GM23338 (cell line): ENCODE measurements at regions not wholly inside any gene's neighbourhood (a gene's known extent, or its start where the extent isn't known, plus 50 kb on each side); places are given as distances from the start of the nearest gene placed in this dataset.

Source experiments
- ATAC-seq: fragments of 200-7000 bp; cut with Tn5 transposase; 3 replicates; pipeline ENCODE4 v1.9.1; 2020
- DNase-seq: peaks from one replicate; pipeline ENCODE4 v3.0.0-alpha.2; 2015; ENCODE audit warnings: low spot score
- H2AFZ ChIP-seq: fragments of 200-600 bp; sonication (generic); 2 replicates; pipeline ENCODE4 v1.8.0; 2016; ENCODE audit warnings: antibody characterized with exemption, mild to moderate bottlenecking, moderate library complexity
- H3F3A ChIP-seq: fragments of 200-600 bp; sonication (generic); replicated peaks from 2 replicates; pipeline ENCODE4 v1.8.0; 2017; ENCODE audit warnings: antibody characterized with exemption, mixed run types, low read depth
- H3K27ac ChIP-seq: fragments of 200-600 bp; sonication (generic); 2 replicates; pipeline ENCODE4 v1.6.1; 2016; ENCODE audit warnings: low read depth
- H3K27me3 ChIP-seq: fragments of 200-600 bp; sonication (generic); 2 replicates; pipeline ENCODE4 v1.8.0; 2016; ENCODE audit warnings: mild to moderate bottlenecking, mixed run types, moderate library complexity; ENCODE audit not compliant: insufficient read depth
- H3K36me3 ChIP-seq: fragments of 200-600 bp; sonication (generic); 2 replicates; pipeline ENCODE4 v1.8.0; 2016; ENCODE audit warnings: mild to moderate bottlenecking; ENCODE audit not compliant: insufficient read depth
- H3K4me1 ChIP-seq: fragments of 200-600 bp; sonication (generic); 2 replicates; pipeline ENCODE4 v1.8.0; 2016; ENCODE audit warnings: mild to moderate bottlenecking, moderate library complexity; ENCODE audit not compliant: insufficient read depth
- H3K4me2 ChIP-seq: fragments of 200-600 bp; sonication (generic); 2 replicates; pipeline ENCODE4 v1.7.1; 2017; ENCODE audit warnings: mixed run types
- H3K4me3 ChIP-seq: fragments of 200-600 bp; sonication (generic); 2 replicates; pipeline ENCODE4 v1.6.1; 2016; ENCODE audit warnings: mixed run types
- H3K79me2 ChIP-seq: fragments of 200-600 bp; sonication (generic); replicated peaks from 2 replicates; pipeline ENCODE4 v1.8.0; 2017; ENCODE audit warnings: mild to moderate bottlenecking; ENCODE audit not compliant: insufficient read depth
- H3K9me2 ChIP-seq: fragments of 200-600 bp; sonication (generic); 2 replicates; pipeline ENCODE4 v1.8.0; 2017; ENCODE audit not compliant: insufficient read depth
- H4K20me1 ChIP-seq: fragments of 200-600 bp; sonication (generic); replicated peaks from 2 replicates; pipeline ENCODE4 v1.8.0; 2017; ENCODE audit warnings: mild to moderate bottlenecking; ENCODE audit not compliant: insufficient read depth
- H3K27ac Mint-ChIP-seq: 2 replicates; pipeline ENCODE4 v1.8.0; 2020; ENCODE audit warnings: inconsistent platforms, mild to moderate bottlenecking, moderate library complexity, mixed read lengths
- H3K27me3 Mint-ChIP-seq: 3 replicates; pipeline ENCODE4 v1.8.0; 2022; ENCODE audit warnings: low read depth, mild to moderate bottlenecking, moderate library complexity, mixed read lengths, inconsistent platforms; ENCODE audit not compliant: insufficient read depth, poor library complexity
- H3K36me3 Mint-ChIP-seq: 3 replicates; pipeline ENCODE4 v1.8.0; 2021; ENCODE audit warnings: low read depth, mild to moderate bottlenecking, inconsistent platforms, moderate library complexity, mixed read lengths
- H3K4me1 Mint-ChIP-seq: 3 replicates; pipeline ENCODE4 v1.8.0; 2020; ENCODE audit warnings: mild to moderate bottlenecking, inconsistent platforms, mixed read lengths
- H3K4me3 Mint-ChIP-seq: 3 replicates; pipeline ENCODE4 v1.8.0; 2021; ENCODE audit warnings: moderate library complexity, mild to moderate bottlenecking, inconsistent platforms, mixed read lengths
- H3K9me3 Mint-ChIP-seq: 3 replicates; pipeline ENCODE4 v1.8.0; 2020; ENCODE audit warnings: moderate library complexity, mild to moderate bottlenecking, inconsistent platforms, mixed read lengths
- CTCF ChIP-seq, 2 experiments: fragments of 200-600 bp in 1 of 2; sonication (generic) in 1 of 2; conservative IDR thresholded peaks; 2 replicates each; pipeline versions ENCODE4 v1.5.1 to v1.6.1; 2016 to 2017; ENCODE audit warnings: antibody characterized with exemption in 2 of 2, low read depth in 2 of 2, mild to moderate bottlenecking in 2 of 2, moderate library complexity in 1 of 2
- EZH2 ChIP-seq: fragments of 200-600 bp; sonication (generic); IDR thresholded peaks from one replicate; pipeline ENCODE4 v1.8.0; 2017; ENCODE audit warnings: antibody characterized with exemption, mild to moderate bottlenecking, low read depth; ENCODE audit not compliant: unreplicated experiment
- NANOG ChIP-seq: IDR thresholded peaks from 2 replicates; pipeline ENCODE4 v1.6.1; 2016; ENCODE audit warnings: antibody characterized with exemption, borderline replicate concordance
- ZNF114 ChIP-seq: fragments of 250-450 bp; sonication (Bioruptor Pico); IDR thresholded peaks from 2 replicates; pipeline ENCODE4 v1.5.0; 2020; ENCODE audit warnings: mild to moderate bottlenecking, moderate library complexity
- ZNF331 ChIP-seq: fragments of 250-450 bp; sonication (Bioruptor Pico); IDR thresholded peaks from 2 replicates; pipeline ENCODE4 v1.5.0; 2020; ENCODE audit warnings: low read depth, mild to moderate bottlenecking, moderate library complexity
- ZNF462 ChIP-seq: fragments of 250-450 bp; sonication (Bioruptor Pico); IDR thresholded peaks from 2 replicates; pipeline ENCODE4 v1.5.0; 2020; ENCODE audit warnings: mild to moderate bottlenecking, moderate library complexity

- TF ChIP-seq ZNF462 (no peak), ZNF114 (CRISPR knock-in tag) (no peak), NANOG (no peak), ZNF331 (CRISPR knock-in tag) (no peak)
Observed at GRCh38 chr3:139218046-139218445, 125.8 kb upstream of the MRPS22 start (continued).

- Histone ChIP-seq H3K36me3 (no peaks in the 10 kb centered on the region), H3F3A (no peaks in the 10 kb centered on the region), H3K79me2 (no peaks in the 10 kb centered on the region), H4K20me1 (no peaks in the 10 kb centered on the region), H2AFZ (no peak overlapping the region), H3K27ac (no peak overlapping the region), H3K4me2 (no peak overlapping the region), H3K27me3 (no peaks in the 10 kb centered on the region), H3K4me1 (no peaks in the 10 kb centered on the region), H3K9me2 (no peaks in the 10 kb centered on the region), H3K4me3 (no peak overlapping the region)
- H3K27me3 Mint-ChIP-seq = no peaks in the 10 kb centered on the region
- no peak overlapping the region for H3K4me3 Mint-ChIP-seq
- H3K36me3 Mint-ChIP-seq = no peaks in the 10 kb centered on the region
- H3K9me3 Mint-ChIP-seq = no peaks in the 10 kb centered on the region
- TF ChIP-seq CTCF (conservative IDR thresholded peaks at IDR 0.05; ENCODE audit: low read depth in 2 of 2) = no peak
- no peak for TF ChIP-seq EZH2
- no peak for TF ChIP-seq ZNF331 (CRISPR knock-in tag)
- no peak for TF ChIP-seq ZNF114 (CRISPR knock-in tag)
- ATAC-seq (no peak), DNase-seq (no peak)
- H3K27ac Mint-ChIP-seq = no peak overlapping the region
- H3K4me1 Mint-ChIP-seq = no peaks in the 10 kb centered on the region
Observed at GRCh38 chr3:139219463-139219862, 124.4 kb upstream of the MRPS22 start.
